Aorta (tissue), 5 donors: ENCODE measurements at regions not wholly inside any gene's neighbourhood (a gene's known extent, or its start where the extent isn't known, plus 50 kb on each side); places are given as distances from the start of the nearest gene placed in this dataset.
"Not testable (repeated sequence)": the region's sequence is repeated elsewhere in the genome, so short reads cannot be mapped to it uniquely, and the experiment has no call there.

Experiments used
- ATAC-seq: fragments of 200-7000 bp; cut with Tn5 transposase; one replicate; pipeline ENCODE4 v1.9.1; 2022; ENCODE audit warnings: moderate library complexity; ENCODE audit not compliant: low FRiP score
- DNase-seq, 2 donors: peaks; one replicate each; pipeline ENCODE4 v3.0.0-alpha.2; 2020
- H3K27ac ChIP-seq, 2 donors: one replicate each; pipeline ENCODE4 v1.5.1; 2013; ENCODE audit warnings: low read length in 2 of 2, mild to moderate bottlenecking in 2 of 2, moderate library complexity in 2 of 2, control low read depth in 1 of 2, inconsistent platforms in 1 of 2, low read depth in 1 of 2
- H3K27me3 ChIP-seq, 2 donors: one replicate each; pipeline ENCODE4 v1.6.1; 2013; ENCODE audit warnings: control low read depth in 1 of 2, low read length in 1 of 2, mild to moderate bottlenecking in 1 of 2, moderate library complexity in 1 of 2; ENCODE audit not compliant: insufficient read depth in 2 of 2, control insufficient read depth in 1 of 2
- H3K36me3 ChIP-seq, 2 donors: one replicate each; pipeline ENCODE4 v1.6.1; 2013; ENCODE audit warnings: control low read depth in 1 of 2, low read length in 1 of 2, mild to moderate bottlenecking in 1 of 2; ENCODE audit not compliant: insufficient read depth in 2 of 2, control insufficient read depth in 1 of 2
- H3K4me1 ChIP-seq, 2 donors: one replicate each; pipeline ENCODE4 v1.6.1; 2013; ENCODE audit warnings: low read length in 2 of 2, control low read depth in 1 of 2, mild to moderate bottlenecking in 1 of 2, moderate library complexity in 1 of 2; ENCODE audit not compliant: insufficient read depth in 2 of 2, control insufficient read depth in 1 of 2
- H3K4me3 ChIP-seq, 2 donors: one replicate each; pipeline ENCODE4 v1.5.1; 2013; ENCODE audit warnings: low read length in 2 of 2, control low read depth in 1 of 2, mild to moderate bottlenecking in 1 of 2
- H3K9me3 ChIP-seq: one replicate; pipeline ENCODE4 v1.6.1; 2013; ENCODE audit warnings: mild to moderate bottlenecking, low read length; ENCODE audit not compliant: control insufficient read depth
- WGBS, 2 donors: extraction: QIAGEN DNeasy Blood & Tissue Kit; methylation state at CpG; one replicate each; pipeline ENCODE4 v1.1.7; 2013; 5-methylcytosine and 5-hydroxymethylcytosine counted together
- intact Hi-C, 2 donors: fragments of 100-400 bp; cut with DNase I; formaldehyde crosslinking; loops; one replicate each; pipeline versions ENCODE4 v1.14.2 to v1.15.0; 2022
- donor health status: healthy with polysubstance abuse.
- donor health status: Bipolar disorder and iron deficiency.
- donor health status: DM: no; HTN: no; CAD: no.
- donor health status: DM: no; HTN: no; CAD: no.
- donor health status: DM: yes; HTN: yes; CAD: no.

DNA sequence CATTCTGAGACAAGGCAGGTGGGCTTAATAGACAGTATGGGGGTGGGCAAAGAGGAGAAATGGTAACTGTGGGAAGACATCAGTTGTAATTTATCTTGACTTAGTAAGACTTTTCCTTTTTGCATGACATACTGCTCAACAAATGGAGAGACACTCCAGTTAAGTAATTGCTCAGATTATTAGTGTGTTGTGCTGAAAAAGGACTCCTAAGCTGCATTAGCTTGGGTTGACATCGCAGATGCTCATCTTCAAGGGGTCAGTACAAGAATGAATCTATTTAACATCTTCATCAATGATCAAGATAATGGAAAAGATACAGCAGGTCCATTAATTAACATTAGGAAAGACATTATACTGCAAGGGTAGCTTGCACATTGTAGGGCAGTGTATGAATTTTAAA lies 181.1 kb upstream of the ELAVL2 start:
- H3K4me3 ChIP-seq, result no peak overlapping the region
- WGBS, 2 donors, result 86 to 96% methylated on average over 1 of the region's 1 CpG
- H3K4me1 ChIP-seq, result no peaks in the 10 kb centered on the region
- no peaks in the 10 kb centered on the region for H3K27me3 ChIP-seq
- no peaks in the 10 kb centered on the region for H3K9me3 ChIP-seq
- ATAC-seq (no peak), DNase-seq (no peak)
- intact Hi-C loops, result no loop called here
- H3K27ac ChIP-seq, result no peak overlapping the region
- H3K36me3 ChIP-seq, result no peaks in the 10 kb centered on the region

DNA sequence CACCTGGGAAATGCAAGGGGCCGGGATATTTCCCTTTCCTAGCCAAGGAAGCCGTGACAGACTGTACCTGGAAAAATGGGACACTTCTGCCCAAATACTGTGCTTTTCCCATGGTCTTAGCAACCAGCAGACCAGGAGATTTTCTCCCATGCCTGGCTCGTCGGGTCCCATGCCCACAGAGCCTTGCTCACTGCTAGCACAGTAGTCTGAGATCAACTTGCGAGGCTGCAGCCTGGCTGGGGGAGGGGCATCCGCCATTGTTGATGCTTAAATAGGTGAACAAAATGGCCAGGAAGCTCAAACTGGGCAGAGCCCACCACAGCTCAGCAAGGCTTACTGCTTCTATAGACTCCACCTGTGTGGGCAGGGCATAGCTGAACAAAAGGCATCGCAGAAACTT lies 165.8 kb upstream of the ELAVL2 start:
- ATAC-seq, H3K9me3 ChIP-seq, H3K27me3 ChIP-seq, H3K4me3 ChIP-seq, H3K4me1 ChIP-seq, H3K36me3 ChIP-seq, H3K27ac ChIP-seq, intact Hi-C loops, DNase-seq: not testable (repeated sequence)
- WGBS, 2 donors, result 80 to 87% methylated on average over 7 of the region's 7 CpGs

DNA sequence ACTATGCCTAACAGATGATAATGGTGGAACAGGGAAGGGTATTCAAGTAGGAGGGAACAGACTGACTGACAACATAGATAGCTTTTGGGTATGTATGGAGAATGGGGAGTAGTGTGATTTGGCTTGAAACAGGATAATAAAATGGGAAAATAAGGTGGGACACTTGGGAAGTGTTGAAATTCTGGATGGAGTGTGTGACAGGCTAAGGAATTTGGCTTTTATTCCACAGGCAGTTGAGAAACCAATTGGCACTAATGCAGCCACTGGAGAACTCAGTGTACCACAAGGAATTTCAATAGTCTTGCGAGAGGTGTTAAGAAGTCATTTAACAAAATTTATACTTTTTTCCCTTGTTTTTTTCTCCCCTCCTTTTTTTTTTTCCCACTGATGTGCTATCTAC lies 153.5 kb upstream of the ELAVL2 start:
- no peaks in the 10 kb centered on the region for H3K36me3 ChIP-seq
- H3K27ac ChIP-seq, result no peak overlapping the region
- ATAC-seq (no peak), DNase-seq (no peak)
- H3K4me1 ChIP-seq, result no peaks in the 10 kb centered on the region
- intact Hi-C loops, result no loop called here
- H3K27me3 ChIP-seq, result no peaks in the 10 kb centered on the region
- H3K4me3 ChIP-seq, result no peak overlapping the region
- WGBS, 2 donors, result 75 to 83% methylated on average over 1 of the region's 1 CpG
- no peaks in the 10 kb centered on the region for H3K9me3 ChIP-seq

DNA sequence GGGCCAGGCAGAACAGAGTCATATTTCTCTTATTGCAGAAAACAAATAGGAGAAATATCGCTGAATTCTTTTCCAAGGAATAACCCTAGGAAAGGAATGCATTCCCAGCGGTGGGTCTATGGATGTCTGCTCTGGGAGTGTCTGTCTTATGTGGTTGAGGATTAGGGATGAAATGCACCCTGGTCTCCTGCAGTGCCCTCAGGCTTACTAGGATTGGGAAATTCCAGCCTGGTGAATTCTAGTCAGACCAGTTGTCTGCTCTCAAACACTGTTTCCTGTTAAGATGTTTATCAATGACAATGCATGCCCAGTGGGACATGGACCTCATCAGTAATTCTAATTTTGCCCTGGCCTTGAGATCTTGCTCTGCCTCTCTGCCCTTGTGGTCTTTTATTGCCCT lies 136.1 kb upstream of the ELAVL2 start:
- Histone ChIP-seq H3K27ac (no peak overlapping the region), H3K9me3 (no peaks in the 10 kb centered on the region), H3K4me1 (no peaks in the 10 kb centered on the region), H3K36me3 (no peaks in the 10 kb centered on the region), H3K27me3 (no peaks in the 10 kb centered on the region), H3K4me3 (no peak overlapping the region)
- no peak for ATAC-seq
- 90 to 91% methylated on average over 2 of the region's 2 CpGs for WGBS, 2 donors
- no peak for DNase-seq
- intact Hi-C loops, result no loop called here

DNA sequence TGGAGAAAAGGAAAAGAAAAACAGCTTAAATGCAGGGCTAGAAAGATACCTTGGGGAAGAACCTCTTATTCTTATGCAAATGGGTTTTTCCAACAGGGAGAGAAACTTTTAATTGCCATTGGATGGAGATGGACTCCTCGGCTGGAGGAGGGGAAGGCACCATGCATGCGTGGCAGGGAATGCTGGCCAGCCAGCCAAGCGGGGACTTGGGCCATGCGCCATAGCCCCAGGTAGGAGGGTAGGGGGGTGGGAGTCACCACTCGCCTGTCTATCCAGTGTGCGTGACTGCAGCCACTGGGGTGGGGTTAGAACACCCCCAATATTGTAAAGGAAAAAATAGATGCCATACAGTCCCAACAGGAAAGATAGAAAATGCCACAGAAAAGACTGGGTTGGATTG lies 119.9 kb upstream of the ELAVL2 start:
- Histone ChIP-seq H3K27me3 (no peaks in the 10 kb centered on the region), H3K36me3 (no peaks in the 10 kb centered on the region), H3K27ac (no peak overlapping the region), H3K4me1 (no peaks in the 10 kb centered on the region), H3K9me3 (peaks cover 5% of the 10 kb centered on the region), H3K4me3 (no peak overlapping the region)
- DNase-seq (no peak), ATAC-seq (no peak)
- intact Hi-C loops, result no loop called here
- WGBS, 2 donors, result 89 to 93% methylated on average over 6 of the region's 6 CpGs

DNA sequence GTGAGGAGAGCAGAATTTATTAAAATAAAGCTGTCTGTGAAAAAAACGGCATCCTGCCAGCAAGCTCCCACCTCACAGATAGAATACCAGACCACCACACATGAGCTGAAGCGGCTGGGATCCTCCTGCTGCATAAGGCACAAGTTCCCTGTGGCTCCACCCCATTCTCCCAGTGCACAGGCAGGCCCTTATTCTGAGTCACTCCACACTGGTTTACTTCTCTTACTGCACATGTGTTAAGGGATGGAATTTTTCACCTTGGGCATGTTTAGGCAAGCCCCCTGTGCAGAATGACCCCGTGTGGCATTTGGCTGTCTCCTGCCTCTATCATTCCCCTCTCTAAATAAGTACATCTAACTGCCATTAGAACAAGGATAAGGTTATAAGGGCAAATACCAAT lies 115.0 kb upstream of the ELAVL2 start:
- no peak overlapping the region for H3K4me3 ChIP-seq
- no peaks in the 10 kb centered on the region for H3K4me1 ChIP-seq
- ATAC-seq (no peak), DNase-seq (no peak)
- H3K36me3 ChIP-seq, result no peaks in the 10 kb centered on the region
- no peaks in the 10 kb centered on the region for H3K27me3 ChIP-seq
- 58 to 60% methylated on average over 3 of the region's 3 CpGs for WGBS, 2 donors
- intact Hi-C loops, result no loop called here
- H3K9me3 ChIP-seq, result peaks cover 6% of the 10 kb centered on the region
- no peak overlapping the region for H3K27ac ChIP-seq

DNA sequence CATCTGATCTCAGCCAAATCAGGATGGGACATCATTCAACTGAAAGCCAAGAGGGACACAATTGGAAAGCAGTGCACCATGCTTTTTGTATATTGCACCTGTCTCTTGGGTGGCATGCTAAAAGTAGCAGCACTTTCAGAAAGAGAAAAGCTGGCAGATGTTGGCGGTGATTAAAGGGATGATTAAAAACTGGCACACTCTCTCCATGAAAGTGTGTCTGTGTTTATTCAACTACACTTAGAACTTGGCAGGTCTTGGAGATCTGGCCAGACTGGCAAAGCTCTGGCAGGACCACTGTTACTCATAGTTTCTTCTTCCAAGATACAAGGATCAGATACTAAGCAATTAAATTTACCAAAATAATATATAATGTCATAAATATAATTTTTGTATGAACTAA lies 112.9 kb upstream of the ELAVL2 start:
- no peaks in the 10 kb centered on the region for H3K4me1 ChIP-seq
- peaks cover 6% of the 10 kb centered on the region for H3K9me3 ChIP-seq
- H3K27ac ChIP-seq, result no peak overlapping the region
- H3K36me3 ChIP-seq, result no peaks in the 10 kb centered on the region
- 68 to 88% methylated on average over 1 of the region's 1 CpG for WGBS, 2 donors
- H3K4me3 ChIP-seq, result no peak overlapping the region
- DNase-seq (no peak), ATAC-seq (no peak)
- intact Hi-C loops, result no loop called here
- no peaks in the 10 kb centered on the region for H3K27me3 ChIP-seq

DNA sequence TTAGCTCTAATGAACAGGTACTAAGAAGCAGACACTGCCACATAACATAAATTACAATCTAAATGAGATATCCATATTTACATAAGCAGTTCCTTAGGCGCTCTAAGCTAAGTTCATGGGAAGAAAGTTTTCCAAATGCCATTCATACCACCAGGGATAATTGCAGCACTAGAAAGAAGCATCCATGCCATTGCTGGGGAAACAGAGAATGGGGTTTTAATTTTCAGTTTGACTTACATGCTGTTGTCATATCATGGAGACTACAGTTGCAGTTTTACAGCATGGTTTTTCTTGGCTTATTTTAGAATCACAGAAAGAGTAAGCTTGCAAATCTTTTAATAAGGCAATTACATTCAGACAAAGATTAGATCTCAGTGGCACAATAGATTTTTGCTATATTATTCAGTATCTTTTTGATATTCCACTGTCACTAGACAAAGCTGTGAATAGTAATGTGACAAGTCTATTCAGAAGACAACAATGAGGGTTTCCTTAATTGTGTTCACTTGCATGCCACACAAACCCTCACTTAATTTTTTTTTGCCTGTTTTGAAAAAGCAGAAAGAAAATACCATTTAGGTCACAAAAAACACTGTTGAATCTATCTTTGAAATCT lies 108.4 kb upstream of the ELAVL2 start:
- Histone ChIP-seq H3K27me3 (no peaks in the 10 kb centered on the region), H3K27ac (no peak overlapping the region), H3K4me1 (no peaks in the 10 kb centered on the region), H3K4me3 (no peak overlapping the region), H3K36me3 (no peaks in the 10 kb centered on the region), H3K9me3 (no peaks in the 10 kb centered on the region)
- no peak for ATAC-seq
- WGBS, 2 donors, result 3 to 19% methylated on average over 1 of the region's 1 CpG
- DNase-seq, result no peak
- intact Hi-C loops, result no loop called here

DNA sequence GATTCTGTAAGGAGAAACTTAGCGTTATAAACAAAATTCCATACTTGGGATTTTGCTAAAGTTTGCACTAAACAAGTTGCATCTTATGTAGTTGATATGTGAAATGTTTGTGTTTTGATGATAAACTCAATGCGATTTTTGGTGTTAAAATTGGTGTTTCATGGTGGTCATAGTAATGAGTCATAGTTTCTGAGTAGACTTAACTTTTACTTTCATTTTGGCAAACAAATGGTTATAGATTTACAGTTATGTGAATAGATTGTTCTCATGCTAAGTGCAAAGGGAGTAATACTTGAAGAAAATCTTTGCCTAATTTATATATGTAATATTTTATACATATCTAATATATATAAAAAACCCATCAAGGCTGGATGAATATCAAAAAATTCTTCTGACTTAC lies 107.3 kb upstream of the ELAVL2 start:
- intact Hi-C loops, result no loop called here
- Histone ChIP-seq H3K9me3 (no peaks in the 10 kb centered on the region), H3K36me3 (no peaks in the 10 kb centered on the region), H3K27ac (no peak overlapping the region), H3K4me3 (no peak overlapping the region), H3K4me1 (no peaks in the 10 kb centered on the region), H3K27me3 (no peaks in the 10 kb centered on the region)
- 86 to 88% methylated on average over 2 of the region's 2 CpGs for WGBS, 2 donors
- DNase-seq (no peak), ATAC-seq (no peak)
